Calu3 (cell line): ENCODE measurements at regions not wholly inside any gene's neighbourhood (a gene's known extent, or its start where the extent isn't known, plus 50 kb on each side); places are given as distances from the start of the nearest gene placed in this dataset.
"Not testable (repeated sequence)": the region's sequence is repeated elsewhere in the genome, so short reads cannot be mapped to it uniquely, and the experiment has no call there.

Experiments
- BruUV-seq: library from RNA; stranded (reverse); fragments of 400-500 nt; replicated peaks from 2 replicates; lab custom pipeline; 2021; lab: Mats Ljungman, UMichigan
- CTCF ChIA-PET: fragments of 300-600 bp; sonication (Branson Sonifier 250); formaldehyde crosslinking; loops from one replicate; lab custom pipeline; 2022; ENCODE audit warnings: antibody characterized with exemption; lab: Charles Lee
- DNase-seq: peaks from one replicate; pipeline ENCODE4 v3.0.0; 2022
- H3K27ac Mint-ChIP-seq: one replicate; pipeline ENCODE4 v1.8.0; 2022; ENCODE audit warnings: mixed read lengths; ENCODE audit not compliant: unreplicated experiment
- H3K27me3 Mint-ChIP-seq: one replicate; pipeline ENCODE4 v1.8.0; 2022; ENCODE audit warnings: mixed read lengths; ENCODE audit not compliant: unreplicated experiment
- H3K36me3 Mint-ChIP-seq: one replicate; pipeline ENCODE4 v1.8.0; 2022; ENCODE audit warnings: mild to moderate bottlenecking, moderate library complexity, mixed read lengths; ENCODE audit not compliant: insufficient read depth, unreplicated experiment
- H3K4me1 Mint-ChIP-seq: one replicate; pipeline ENCODE4 v1.8.0; 2022; ENCODE audit warnings: mild to moderate bottlenecking, low read depth, mixed read lengths; ENCODE audit not compliant: unreplicated experiment
- H3K4me3 Mint-ChIP-seq: one replicate; pipeline ENCODE4 v1.8.0; 2022; ENCODE audit warnings: mild to moderate bottlenecking, low read depth, moderate library complexity, mixed read lengths; ENCODE audit not compliant: unreplicated experiment
- H3K9me3 Mint-ChIP-seq: one replicate; pipeline ENCODE4 v1.8.0; 2022; ENCODE audit warnings: low read depth, mixed read lengths; ENCODE audit not compliant: unreplicated experiment
- intact Hi-C: fragments of 100-400 bp; cut with micrococcal nuclease; formaldehyde crosslinking; loops from one replicate; pipeline ENCODE4 v1.10.0; 2022; ENCODE audit not compliant: unreplicated experiment
- TF ChIP-seq, protein P1 (sequence below): fragments of 200-600 bp; IDR thresholded peaks from one replicate; pipeline ENCODE4 v1.8.0; 2022; ENCODE audit warnings: antibody characterized with exemption; ENCODE audit not compliant: unreplicated experiment

- CTCF ChIA-PET, H3K36me3 Mint-ChIP-seq, H3K27ac Mint-ChIP-seq, H3K4me1 Mint-ChIP-seq, H3K4me3 Mint-ChIP-seq, intact Hi-C loops, H3K9me3 Mint-ChIP-seq, DNase-seq, BruUV-seq: not testable (repeated sequence)
- peaks cover 21% of the 10 kb centered on the region for H3K27me3 Mint-ChIP-seq
Measured at GRCh38 chr9:22508354-22508753, 61.7 kb downstream of the DMRTA1 start.

DNA sequence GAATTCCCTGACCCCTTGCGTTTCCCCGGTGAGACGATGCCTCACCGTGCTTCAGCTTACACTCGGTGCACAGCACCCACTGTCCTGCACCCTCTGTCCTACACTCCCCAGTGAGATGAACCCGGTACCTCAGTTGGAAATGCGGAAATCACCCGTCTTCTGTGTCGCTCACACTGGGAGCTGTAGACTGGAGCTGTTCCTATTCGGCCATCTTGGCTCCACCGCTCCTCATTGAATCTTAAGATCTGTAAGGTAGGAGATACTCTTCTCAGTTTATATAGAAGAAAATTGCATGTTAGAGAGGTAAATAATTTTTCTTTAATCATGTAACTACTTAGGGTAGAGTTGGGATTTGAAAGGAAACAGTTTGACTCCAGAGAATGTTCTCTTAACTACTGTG is 62.2 kb downstream of the DMRTA1 start:
- H3K36me3 Mint-ChIP-seq, result no peaks in the 10 kb centered on the region
- H3K4me1 Mint-ChIP-seq, result no peaks in the 10 kb centered on the region
- peaks cover 4% of the 10 kb centered on the region for H3K9me3 Mint-ChIP-seq
- intact Hi-C loops, result no loop called here
- BruUV-seq, result no TSS peak
- DNase-seq, result no peak
- CTCF ChIA-PET, result no interaction called here
- TF ChIP-seq, protein P1, sequence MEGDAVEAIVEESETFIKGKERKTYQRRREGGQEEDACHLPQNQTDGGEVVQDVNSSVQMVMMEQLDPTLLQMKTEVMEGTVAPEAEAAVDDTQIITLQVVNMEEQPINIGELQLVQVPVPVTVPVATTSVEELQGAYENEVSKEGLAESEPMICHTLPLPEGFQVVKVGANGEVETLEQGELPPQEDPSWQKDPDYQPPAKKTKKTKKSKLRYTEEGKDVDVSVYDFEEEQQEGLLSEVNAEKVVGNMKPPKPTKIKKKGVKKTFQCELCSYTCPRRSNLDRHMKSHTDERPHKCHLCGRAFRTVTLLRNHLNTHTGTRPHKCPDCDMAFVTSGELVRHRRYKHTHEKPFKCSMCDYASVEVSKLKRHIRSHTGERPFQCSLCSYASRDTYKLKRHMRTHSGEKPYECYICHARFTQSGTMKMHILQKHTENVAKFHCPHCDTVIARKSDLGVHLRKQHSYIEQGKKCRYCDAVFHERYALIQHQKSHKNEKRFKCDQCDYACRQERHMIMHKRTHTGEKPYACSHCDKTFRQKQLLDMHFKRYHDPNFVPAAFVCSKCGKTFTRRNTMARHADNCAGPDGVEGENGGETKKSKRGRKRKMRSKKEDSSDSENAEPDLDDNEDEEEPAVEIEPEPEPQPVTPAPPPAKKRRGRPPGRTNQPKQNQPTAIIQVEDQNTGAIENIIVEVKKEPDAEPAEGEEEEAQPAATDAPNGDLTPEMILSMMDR, result no peak
- H3K27me3 Mint-ChIP-seq, result peaks cover 21% of the 10 kb centered on the region
- no peak overlapping the region for H3K4me3 Mint-ChIP-seq
- H3K27ac Mint-ChIP-seq, result no peak overlapping the region

- CTCF ChIA-PET, result no interaction called here
- Mint-ChIP-seq H3K27me3 (peaks cover 6% of the 10 kb centered on the region), H3K27ac (no peak overlapping the region), H3K36me3 (no peaks in the 10 kb centered on the region), H3K9me3 (peaks cover 3% of the 10 kb centered on the region), H3K4me3 (no peak overlapping the region), H3K4me1 (no peaks in the 10 kb centered on the region)
- TF ChIP-seq, protein P1, result no peak
- intact Hi-C loops, result no loop called here
- no TSS peak for BruUV-seq
- no peak for DNase-seq
Measured at GRCh38 chr9:22512495-22512894, 65.9 kb downstream of the DMRTA1 start.

DNA sequence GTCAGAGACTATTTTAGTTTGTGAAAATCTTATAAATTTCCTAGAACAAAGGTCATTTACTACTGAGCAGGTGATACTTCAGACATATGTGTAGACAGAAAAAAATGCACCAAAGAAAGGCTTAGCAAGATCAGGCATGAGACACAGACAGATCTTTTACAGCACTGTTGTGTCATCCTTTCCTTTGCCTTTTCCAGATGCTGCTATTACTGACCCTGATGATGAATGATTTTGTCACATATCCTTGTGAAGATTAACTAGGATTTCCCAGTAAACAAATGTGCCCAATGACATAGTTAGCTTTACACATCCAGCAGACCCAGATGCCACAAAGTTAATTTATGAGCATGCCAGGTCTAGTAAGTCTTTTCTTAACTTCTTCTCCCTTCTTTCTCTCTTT is 68.2 kb downstream of the DMRTA1 start:
- Mint-ChIP-seq H3K4me1 (no peaks in the 10 kb centered on the region), H3K36me3 (no peaks in the 10 kb centered on the region), H3K27ac (no peak overlapping the region), H3K4me3 (no peak overlapping the region), H3K9me3 (no peaks in the 10 kb centered on the region), H3K27me3 (no peaks in the 10 kb centered on the region)
- no peak for DNase-seq
- BruUV-seq, result no TSS peak
- intact Hi-C loops, result no loop called here
- CTCF ChIA-PET, result no interaction called here
- TF ChIP-seq, protein P1, result no peak

- Mint-ChIP-seq H3K27ac (no peak overlapping the region), H3K27me3 (no peaks in the 10 kb centered on the region), H3K4me3 (no peak overlapping the region), H3K4me1 (no peaks in the 10 kb centered on the region), H3K36me3 (no peaks in the 10 kb centered on the region), H3K9me3 (no peaks in the 10 kb centered on the region)
- intact Hi-C loops, result no loop called here
- TF ChIP-seq, protein P1, result no peak
- DNase-seq, result no peak
- BruUV-seq, result no TSS peak
- CTCF ChIA-PET, result no interaction called here
Measured at GRCh38 chr9:22522206-22522740, 75.6 kb downstream of the DMRTA1 start.
